ENCODE measurements at regions not wholly inside any gene's neighbourhood (a gene's known extent, or its start where the extent isn't known, plus 50 kb on each side); places are given as distances from the start of the nearest gene placed in this dataset.

GRCh38 chr5:167992868-167993267 lies 298.6 kb upstream of the WWC1 start:
- no peak for ATAC-seq
- H3K27me3 Mint-ChIP-seq: no peaks in the 10 kb centered on the region
- TF ChIP-seq, protein P1, sequence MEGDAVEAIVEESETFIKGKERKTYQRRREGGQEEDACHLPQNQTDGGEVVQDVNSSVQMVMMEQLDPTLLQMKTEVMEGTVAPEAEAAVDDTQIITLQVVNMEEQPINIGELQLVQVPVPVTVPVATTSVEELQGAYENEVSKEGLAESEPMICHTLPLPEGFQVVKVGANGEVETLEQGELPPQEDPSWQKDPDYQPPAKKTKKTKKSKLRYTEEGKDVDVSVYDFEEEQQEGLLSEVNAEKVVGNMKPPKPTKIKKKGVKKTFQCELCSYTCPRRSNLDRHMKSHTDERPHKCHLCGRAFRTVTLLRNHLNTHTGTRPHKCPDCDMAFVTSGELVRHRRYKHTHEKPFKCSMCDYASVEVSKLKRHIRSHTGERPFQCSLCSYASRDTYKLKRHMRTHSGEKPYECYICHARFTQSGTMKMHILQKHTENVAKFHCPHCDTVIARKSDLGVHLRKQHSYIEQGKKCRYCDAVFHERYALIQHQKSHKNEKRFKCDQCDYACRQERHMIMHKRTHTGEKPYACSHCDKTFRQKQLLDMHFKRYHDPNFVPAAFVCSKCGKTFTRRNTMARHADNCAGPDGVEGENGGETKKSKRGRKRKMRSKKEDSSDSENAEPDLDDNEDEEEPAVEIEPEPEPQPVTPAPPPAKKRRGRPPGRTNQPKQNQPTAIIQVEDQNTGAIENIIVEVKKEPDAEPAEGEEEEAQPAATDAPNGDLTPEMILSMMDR (IDR thresholded peaks at IDR 0.05): no peak
- intact Hi-C loops (cut with micrococcal nuclease): no loop called here
- H3K36me3 Mint-ChIP-seq (ENCODE audit: low read depth): no peaks in the 10 kb centered on the region
- H3K4me1 Mint-ChIP-seq (ENCODE audit: low read depth): no peaks in the 10 kb centered on the region
- CTCF ChIA-PET: no interaction called here
- H3K4me3 Mint-ChIP-seq: no peak overlapping the region
- DNase-seq: no peak
- no peak overlapping the region for H3K27ac Mint-ChIP-seq
- POLR2A ChIA-PET: no interaction called here
- no peaks in the 10 kb centered on the region for H3K9me3 Mint-ChIP-seq

DNA sequence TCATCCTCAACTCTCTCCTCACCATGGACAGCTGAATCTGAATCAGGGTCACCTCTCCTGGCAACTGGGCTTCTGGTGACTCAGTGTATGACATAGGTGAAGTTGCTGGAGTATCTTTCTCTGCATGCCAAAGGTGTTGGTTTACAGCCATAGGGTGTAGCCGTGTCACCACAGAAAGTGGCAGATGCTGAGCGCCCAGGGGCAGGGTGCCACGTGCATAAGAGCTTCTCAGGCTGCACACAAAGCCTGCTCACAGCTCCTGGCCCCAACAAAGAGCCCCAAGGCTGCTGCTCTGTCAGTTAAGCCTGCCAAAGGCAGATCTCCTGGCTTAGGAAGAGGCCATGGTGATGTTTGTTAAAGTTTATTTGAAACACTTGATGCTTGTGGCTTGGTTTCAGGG lies 297.7 kb upstream of the WWC1 start:
- POLR2A ChIA-PET: no interaction called here
- CTCF ChIA-PET: no interaction called here
- Mint-ChIP-seq H3K27ac (no peak overlapping the region), H3K4me1 (ENCODE audit: low read depth) (no peaks in the 10 kb centered on the region), H3K4me3 (no peak overlapping the region), H3K9me3 (no peaks in the 10 kb centered on the region), H3K36me3 (ENCODE audit: low read depth) (no peaks in the 10 kb centered on the region), H3K27me3 (no peaks in the 10 kb centered on the region)
- ATAC-seq: no peak
- intact Hi-C loops (cut with micrococcal nuclease): no loop called here
- TF ChIP-seq, protein P1 (IDR thresholded peaks at IDR 0.05): no peak
- no peak for DNase-seq

GRCh38 chr5:167995844-167996425 lies 295.5 kb upstream of the WWC1 start:
- Mint-ChIP-seq H3K4me3 (no peak overlapping the region), H3K27ac (no peak overlapping the region), H3K4me1 (ENCODE audit: low read depth) (no peaks in the 10 kb centered on the region), H3K27me3 (no peaks in the 10 kb centered on the region), H3K36me3 (ENCODE audit: low read depth) (no peaks in the 10 kb centered on the region), H3K9me3 (no peaks in the 10 kb centered on the region)
- POLR2A ChIA-PET: no interaction called here
- intact Hi-C loops (cut with micrococcal nuclease): no loop called here
- CTCF ChIA-PET: no interaction called here
- TF ChIP-seq, protein P1 (IDR thresholded peaks at IDR 0.05): no peak
- no peak for ATAC-seq
- DNase-seq: no peak

DNA sequence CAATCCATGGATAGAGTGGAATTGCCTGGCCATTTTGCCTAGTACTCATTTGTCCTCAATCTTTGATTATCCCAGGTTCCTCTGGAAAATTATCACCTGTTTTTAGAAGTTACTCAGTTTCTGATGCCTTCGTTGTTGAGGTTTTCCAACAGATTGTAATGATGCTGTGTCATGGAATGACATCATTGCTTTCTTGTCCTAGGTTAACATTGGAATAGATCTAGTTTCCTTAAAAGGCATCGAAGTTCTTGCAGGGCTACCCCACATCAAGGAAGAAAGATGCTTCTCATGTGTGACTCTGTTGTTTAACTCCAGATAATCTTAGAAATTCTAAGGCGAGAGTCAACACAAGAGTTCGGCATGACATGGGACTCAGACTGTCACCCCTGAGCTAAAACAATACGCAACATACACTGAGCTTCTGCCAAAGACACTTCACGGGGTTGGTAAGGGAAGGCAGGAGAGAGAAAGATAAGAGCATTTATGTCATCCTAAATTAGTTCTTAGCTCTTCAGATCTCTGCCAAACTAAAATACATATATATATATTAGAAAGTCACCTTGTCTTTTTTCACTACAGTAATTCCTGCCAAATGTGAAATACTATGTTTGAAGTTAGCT lies 293.2 kb upstream of the WWC1 start:
- DNase-seq (no peak), ATAC-seq (no peak)
- Mint-ChIP-seq H3K27ac (no peak overlapping the region), H3K36me3 (ENCODE audit: low read depth) (no peaks in the 10 kb centered on the region), H3K4me3 (no peak overlapping the region), H3K9me3 (no peaks in the 10 kb centered on the region), H3K27me3 (no peaks in the 10 kb centered on the region), H3K4me1 (ENCODE audit: low read depth) (no peaks in the 10 kb centered on the region)
- intact Hi-C loops (cut with micrococcal nuclease): no loop called here
- ChIA-PET CTCF (no interaction called here), POLR2A (no interaction called here)
- TF ChIP-seq, protein P1 (IDR thresholded peaks at IDR 0.05): no peak

DNA sequence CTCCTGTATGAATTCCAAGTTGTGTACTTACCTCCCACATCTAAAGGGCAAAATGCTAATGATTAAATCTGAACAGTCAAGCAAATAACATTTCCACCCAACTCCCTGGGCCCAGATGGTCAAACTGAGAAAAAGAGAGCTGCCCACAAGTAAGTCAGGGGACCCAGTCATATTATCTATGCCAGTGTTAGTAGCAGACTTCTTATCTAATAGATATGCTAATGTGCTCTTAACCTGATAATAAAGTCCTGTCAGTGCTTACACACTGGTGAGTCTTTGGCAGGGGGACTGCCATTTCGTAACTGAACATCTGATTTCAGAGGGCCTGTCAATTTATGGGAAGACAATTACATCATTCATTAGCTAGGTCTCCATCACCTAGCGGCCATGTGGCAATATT lies 292.3 kb upstream of the WWC1 start:
- ATAC-seq (no peak), DNase-seq (no peak)
- TF ChIP-seq, protein P1 (IDR thresholded peaks at IDR 0.05): no peak
- H3K36me3 Mint-ChIP-seq (ENCODE audit: low read depth): no peaks in the 10 kb centered on the region
- ChIA-PET CTCF (no interaction called here), POLR2A (no interaction called here)
- no peaks in the 10 kb centered on the region for H3K9me3 Mint-ChIP-seq
- no peaks in the 10 kb centered on the region for H3K27me3 Mint-ChIP-seq
- H3K27ac Mint-ChIP-seq: no peak overlapping the region
- intact Hi-C loops (cut with micrococcal nuclease): no loop called here
- no peak overlapping the region for H3K4me3 Mint-ChIP-seq
- H3K4me1 Mint-ChIP-seq (ENCODE audit: low read depth): no peaks in the 10 kb centered on the region

Measured in activated CD8-positive, alpha-beta T cell treated with anti-CD3 and anti-CD28 coated beads for 36 hours (primary cell).